ENCODE measurements at regions not wholly inside any gene's neighbourhood (a gene's known extent, or its start where the extent isn't known, plus 50 kb on each side); places are given as distances from the start of the nearest gene placed in this dataset.

- H3K36me3 ChIP-seq (ENCODE audit: insufficient read depth, low read length) = no peaks in the 10 kb centered on the region
- H4K20me1 ChIP-seq (ENCODE audit: insufficient read depth, low read length, poor library complexity, severe bottlenecking) = no peaks in the 10 kb centered on the region
- H3K4me1 ChIP-seq (ENCODE audit: insufficient read depth, low read length, poor library complexity, severe bottlenecking) = no peaks in the 10 kb centered on the region
- H3K79me2 ChIP-seq (ENCODE audit: insufficient read depth, low read length) = no peaks in the 10 kb centered on the region
- H3K27me3 ChIP-seq (ENCODE audit: insufficient read depth, low read length, poor library complexity, severe bottlenecking) = no peaks in the 10 kb centered on the region
- no peak overlapping the region for H3K9ac ChIP-seq (ENCODE audit: low read depth, low read length, poor library complexity, severe bottlenecking)
- TF ChIP-seq EZH2phosphoT487 (IDR thresholded peaks at IDR 0.05; ENCODE audit: borderline replicate concordance) (no peak), CTCF (conservative IDR thresholded peaks at IDR 0.05; ENCODE audit: low read length) (no peak)
- no peak overlapping the region for H3K4me3 ChIP-seq (ENCODE audit: low read length, poor library complexity, severe bottlenecking)
- no peaks in the 10 kb centered on the region for H3K9me2 ChIP-seq (replicated peaks; ENCODE audit: low read depth, low read length)
- H2AFZ ChIP-seq (ENCODE audit: low read length) = no peak overlapping the region
- no peaks in the 10 kb centered on the region for H3F3A ChIP-seq (ENCODE audit: low read depth)
- no peak overlapping the region for H3K4me2 ChIP-seq (ENCODE audit: low read depth, low read length, poor library complexity, severe bottlenecking)
- no peaks in the 10 kb centered on the region for H3K9me3 ChIP-seq (ENCODE audit: insufficient read depth, low read depth, low read length)
Measured at GRCh38 chr7:85980740-85981139, 663.0 kb upstream of the GRM3 start.

DNA sequence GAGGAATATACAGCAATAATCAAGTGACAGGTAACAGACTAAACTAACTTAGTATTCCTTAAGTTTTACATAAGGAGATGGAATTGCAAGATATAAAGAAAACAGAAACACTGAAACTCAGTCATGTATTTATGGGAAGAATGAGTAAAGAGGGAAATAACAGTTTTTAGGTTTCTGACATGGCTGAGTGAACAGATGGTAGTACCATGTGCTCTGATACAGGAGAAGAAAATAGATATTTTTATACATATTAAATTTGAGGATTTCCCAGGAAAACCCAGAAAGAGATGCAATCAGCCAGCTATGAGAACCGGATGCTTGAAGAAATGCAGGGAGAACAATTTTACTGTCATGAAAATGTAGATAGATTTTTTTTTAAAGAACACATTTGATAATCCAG lies 669.5 kb upstream of the GRM3 start:
- H3K9me2 ChIP-seq (replicated peaks; ENCODE audit: low read depth, low read length) = no peaks in the 10 kb centered on the region
- no peak overlapping the region for H2AFZ ChIP-seq (ENCODE audit: low read length)
- no peak overlapping the region for H3K4me3 ChIP-seq (ENCODE audit: low read length, poor library complexity, severe bottlenecking)
- H3K4me2 ChIP-seq (ENCODE audit: low read depth, low read length, poor library complexity, severe bottlenecking) = no peak overlapping the region
- H3K9me3 ChIP-seq (ENCODE audit: insufficient read depth, low read depth, low read length) = no peaks in the 10 kb centered on the region; the same call in 1 of the 2 replicates
- TF ChIP-seq CTCF (conservative IDR thresholded peaks at IDR 0.05; ENCODE audit: low read length) (no peak), EZH2phosphoT487 (IDR thresholded peaks at IDR 0.05; ENCODE audit: borderline replicate concordance) (no peak)
- H3K27me3 ChIP-seq (ENCODE audit: insufficient read depth, low read length, poor library complexity, severe bottlenecking) = no peaks in the 10 kb centered on the region
- H3K4me1 ChIP-seq (ENCODE audit: insufficient read depth, low read length, poor library complexity, severe bottlenecking) = no peaks in the 10 kb centered on the region
- no peaks in the 10 kb centered on the region for H3K79me2 ChIP-seq (ENCODE audit: insufficient read depth, low read length)
- H3K9ac ChIP-seq (ENCODE audit: low read depth, low read length, poor library complexity, severe bottlenecking) = no peak overlapping the region
- H4K20me1 ChIP-seq (ENCODE audit: insufficient read depth, low read length, poor library complexity, severe bottlenecking) = no peaks in the 10 kb centered on the region
- H3F3A ChIP-seq (ENCODE audit: low read depth) = no peaks in the 10 kb centered on the region
- no peaks in the 10 kb centered on the region for H3K36me3 ChIP-seq (ENCODE audit: insufficient read depth, low read length)

- Histone ChIP-seq H3K9me3 (ENCODE audit: insufficient read depth, low read depth, low read length) (no peaks in the 10 kb centered on the region; the same call in 1 of the 2 replicates), H3F3A (ENCODE audit: low read depth) (no peaks in the 10 kb centered on the region), H3K36me3 (ENCODE audit: insufficient read depth, low read length) (no peaks in the 10 kb centered on the region), H3K27me3 (ENCODE audit: insufficient read depth, low read length, poor library complexity, severe bottlenecking) (no peaks in the 10 kb centered on the region), H3K9me2 (replicated peaks; ENCODE audit: low read depth, low read length) (no peaks in the 10 kb centered on the region), H3K4me1 (ENCODE audit: insufficient read depth, low read length, poor library complexity, severe bottlenecking) (no peaks in the 10 kb centered on the region), H3K79me2 (ENCODE audit: insufficient read depth, low read length) (no peaks in the 10 kb centered on the region), H3K4me2 (ENCODE audit: low read depth, low read length, poor library complexity, severe bottlenecking) (no peak overlapping the region), H3K9ac (ENCODE audit: low read depth, low read length, poor library complexity, severe bottlenecking) (no peak overlapping the region), H2AFZ (ENCODE audit: low read length) (no peak overlapping the region), H3K4me3 (ENCODE audit: low read length, poor library complexity, severe bottlenecking) (no peak overlapping the region), H4K20me1 (ENCODE audit: insufficient read depth, low read length, poor library complexity, severe bottlenecking) (no peaks in the 10 kb centered on the region)
- TF ChIP-seq CTCF (conservative IDR thresholded peaks at IDR 0.05; ENCODE audit: low read length) = no peak
- no peak for TF ChIP-seq EZH2phosphoT487 (IDR thresholded peaks at IDR 0.05; ENCODE audit: borderline replicate concordance)
Measured at GRCh38 chr7:85972504-85973141, 671.1 kb upstream of the GRM3 start.

Data from Loucy (cell line).